ENCODE measurements at regions not wholly inside any gene's neighbourhood (a gene's known extent, or its start where the extent isn't known, plus 50 kb on each side); places are given as distances from the start of the nearest gene placed in this dataset.

DNA sequence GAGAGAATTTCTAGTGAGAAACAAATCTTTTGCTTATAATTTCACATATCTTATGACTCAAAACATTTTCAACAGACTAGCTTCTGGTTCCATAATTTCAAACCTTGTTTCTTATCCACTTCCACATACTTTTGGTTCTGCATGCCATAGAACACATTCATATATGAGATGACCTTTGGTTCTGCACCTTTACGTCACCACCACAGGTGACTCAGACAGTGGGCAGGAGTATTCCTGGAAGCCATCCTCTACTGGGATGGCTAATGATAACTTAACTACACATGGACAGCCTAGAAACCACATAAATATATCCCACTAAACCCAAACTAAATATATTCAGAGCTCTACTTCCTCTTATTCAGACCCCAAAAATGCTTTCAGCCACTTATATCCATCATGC lies 133.3 kb downstream of the DCK start:
- Histone ChIP-seq H2AFZ (ENCODE audit: control insufficient read depth, low read depth, low read length) (no peak overlapping the region), H3K4me2 (ENCODE audit: control insufficient read depth, insufficient read depth) (no peak overlapping the region), H3K9ac (ENCODE audit: control insufficient read depth, insufficient read depth, low read length) (no peak overlapping the region), H3K4me1 (ENCODE audit: control insufficient read depth, insufficient read depth, low read length) (no peaks in the 10 kb centered on the region), H3K9me3 (replicated peaks; ENCODE audit: control insufficient read depth, insufficient read depth, low read length) (no peaks in the 10 kb centered on the region), H3K27me3 (replicated peaks in 1 of 2; ENCODE audit: control insufficient read depth in 2 of 2, insufficient read depth in 2 of 2, low read length in 1 of 2) (no peaks in the 10 kb centered on the region), H3K79me2 (ENCODE audit: control insufficient read depth, insufficient read depth, low read length) (no peaks in the 10 kb centered on the region), H4K20me1 (ENCODE audit: control insufficient read depth, insufficient read depth) (no peaks in the 10 kb centered on the region), H3K36me3 (ENCODE audit: control insufficient read depth in 2 of 2, insufficient read depth in 2 of 2, low read length in 1 of 2) (no peaks in the 10 kb centered on the region), H3K4me3 (no peak overlapping the region), H3K27ac (ENCODE audit: control insufficient read depth, insufficient read depth) (no peak overlapping the region)
- ChIA-PET CTCF (interaction anchor here (0.6 to 1.5 kb wide), 2 partner anchors 18 to 526 kb away, joined by 3 to 5 read pairs; no protein-coding TSS in a partner anchor), RAD21 (ENCODE audit: unreplicated experiment) (no interaction called here), SMC1A (ENCODE audit: uncharacterized antibody, unreplicated experiment) (no interaction called here), POLR2A (no interaction called here)
- in situ Hi-C loops (cut with MboI) (no loop called here), intact Hi-C loops (cut with micrococcal nuclease; ENCODE audit: unreplicated experiment) (no loop called here)
- 0% methylated on average over 1 of the region's 1 CpG for WGBS (ENCODE audit: insufficient coverage, insufficient replicate concordance, low lambda C conversion rate, missing lambda C conversion rate)
- TF ChIP-seq NRF1 (conservative IDR thresholded peaks at IDR 0.05; ENCODE audit: low read depth, low read length) (no peak), SUPT20H (IDR thresholded peaks at IDR 0.05; ENCODE audit: borderline replicate concordance, control insufficient read depth, low read depth, low read length) (no peak)
- TF ChIP-seq, protein P1, sequence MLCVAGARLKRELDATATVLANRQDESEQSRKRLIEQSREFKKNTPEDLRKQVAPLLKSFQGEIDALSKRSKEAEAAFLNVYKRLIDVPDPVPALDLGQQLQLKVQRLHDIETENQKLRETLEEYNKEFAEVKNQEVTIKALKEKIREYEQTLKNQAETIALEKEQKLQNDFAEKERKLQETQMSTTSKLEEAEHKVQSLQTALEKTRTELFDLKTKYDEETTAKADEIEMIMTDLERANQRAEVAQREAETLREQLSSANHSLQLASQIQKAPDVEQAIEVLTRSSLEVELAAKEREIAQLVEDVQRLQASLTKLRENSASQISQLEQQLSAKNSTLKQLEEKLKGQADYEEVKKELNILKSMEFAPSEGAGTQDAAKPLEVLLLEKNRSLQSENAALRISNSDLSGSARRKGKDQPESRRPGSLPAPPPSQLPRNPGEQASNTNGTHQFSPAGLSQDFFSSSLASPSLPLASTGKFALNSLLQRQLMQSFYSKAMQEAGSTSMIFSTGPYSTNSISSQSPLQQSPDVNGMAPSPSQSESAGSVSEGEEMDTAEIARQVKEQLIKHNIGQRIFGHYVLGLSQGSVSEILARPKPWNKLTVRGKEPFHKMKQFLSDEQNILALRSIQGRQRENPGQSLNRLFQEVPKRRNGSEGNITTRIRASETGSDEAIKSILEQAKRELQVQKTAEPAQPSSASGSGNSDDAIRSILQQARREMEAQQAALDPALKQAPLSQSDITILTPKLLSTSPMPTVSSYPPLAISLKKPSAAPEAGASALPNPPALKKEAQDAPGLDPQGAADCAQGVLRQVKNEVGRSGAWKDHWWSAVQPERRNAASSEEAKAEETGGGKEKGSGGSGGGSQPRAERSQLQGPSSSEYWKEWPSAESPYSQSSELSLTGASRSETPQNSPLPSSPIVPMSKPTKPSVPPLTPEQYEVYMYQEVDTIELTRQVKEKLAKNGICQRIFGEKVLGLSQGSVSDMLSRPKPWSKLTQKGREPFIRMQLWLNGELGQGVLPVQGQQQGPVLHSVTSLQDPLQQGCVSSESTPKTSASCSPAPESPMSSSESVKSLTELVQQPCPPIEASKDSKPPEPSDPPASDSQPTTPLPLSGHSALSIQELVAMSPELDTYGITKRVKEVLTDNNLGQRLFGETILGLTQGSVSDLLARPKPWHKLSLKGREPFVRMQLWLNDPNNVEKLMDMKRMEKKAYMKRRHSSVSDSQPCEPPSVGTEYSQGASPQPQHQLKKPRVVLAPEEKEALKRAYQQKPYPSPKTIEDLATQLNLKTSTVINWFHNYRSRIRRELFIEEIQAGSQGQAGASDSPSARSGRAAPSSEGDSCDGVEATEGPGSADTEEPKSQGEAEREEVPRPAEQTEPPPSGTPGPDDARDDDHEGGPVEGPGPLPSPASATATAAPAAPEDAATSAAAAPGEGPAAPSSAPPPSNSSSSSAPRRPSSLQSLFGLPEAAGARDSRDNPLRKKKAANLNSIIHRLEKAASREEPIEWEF (IDR thresholded peaks at IDR 0.05; ENCODE audit: insufficient replicate concordance, low read depth, low read length), result no peak
- TF ChIP-seq, protein P2, sequence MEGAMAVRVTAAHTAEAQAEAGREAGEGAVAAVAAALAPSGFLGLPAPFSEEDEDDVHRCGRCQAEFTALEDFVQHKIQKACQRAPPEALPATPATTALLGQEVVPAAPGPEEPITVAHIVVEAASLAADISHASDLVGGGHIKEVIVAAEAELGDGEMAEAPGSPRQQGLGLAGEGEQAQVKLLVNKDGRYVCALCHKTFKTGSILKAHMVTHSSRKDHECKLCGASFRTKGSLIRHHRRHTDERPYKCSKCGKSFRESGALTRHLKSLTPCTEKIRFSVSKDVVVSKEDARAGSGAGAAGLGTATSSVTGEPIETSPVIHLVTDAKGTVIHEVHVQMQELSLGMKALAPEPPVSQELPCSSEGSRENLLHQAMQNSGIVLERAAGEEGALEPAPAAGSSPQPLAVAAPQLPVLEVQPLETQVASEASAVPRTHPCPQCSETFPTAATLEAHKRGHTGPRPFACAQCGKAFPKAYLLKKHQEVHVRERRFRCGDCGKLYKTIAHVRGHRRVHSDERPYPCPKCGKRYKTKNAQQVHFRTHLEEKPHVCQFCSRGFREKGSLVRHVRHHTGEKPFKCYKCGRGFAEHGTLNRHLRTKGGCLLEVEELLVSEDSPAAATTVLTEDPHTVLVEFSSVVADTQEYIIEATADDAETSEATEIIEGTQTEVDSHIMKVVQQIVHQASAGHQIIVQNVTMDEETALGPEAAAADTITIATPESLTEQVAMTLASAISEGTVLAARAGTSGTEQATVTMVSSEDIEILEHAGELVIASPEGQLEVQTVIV (IDR thresholded peaks at IDR 0.05; ENCODE audit: borderline replicate concordance, partially characterized antibody), result no peak
- no peak for DNase-seq (ENCODE audit: low read depth, low spot score)
- BruUV-seq (replicated peaks), result no TSS peak
- no peak for FAIRE-seq
- no peak for ATAC-seq
